ENCODE measurements at regions not wholly inside any gene's neighbourhood (a gene's known extent, or its start where the extent isn't known, plus 50 kb on each side); places are given as distances from the start of the nearest gene placed in this dataset.

DNA sequence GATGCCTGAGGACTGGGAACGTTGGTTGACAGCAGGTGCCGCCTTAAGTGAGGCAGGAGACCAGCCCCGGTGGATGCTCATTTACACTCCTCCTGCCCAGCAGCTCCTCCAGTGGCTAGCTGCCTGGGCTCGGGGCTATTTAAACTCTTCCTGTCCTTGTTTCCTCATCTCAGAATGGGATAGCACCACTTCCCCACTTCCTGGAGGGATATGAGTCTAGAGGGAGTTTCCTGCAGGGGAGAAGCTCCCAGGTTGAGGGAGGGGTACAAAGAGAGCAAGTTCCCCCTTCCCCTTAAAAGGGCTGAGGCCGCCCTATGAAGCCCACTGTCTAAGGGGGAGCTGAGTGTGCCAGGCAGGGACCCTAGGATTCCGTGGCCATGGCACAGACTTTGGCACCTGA is 311.2 kb downstream of the AACS start:
- no peak for TF ChIP-seq CTCF (conservative IDR thresholded peaks at IDR 0.05; ENCODE audit: low read length)
- no peak overlapping the region for H3K4me3 ChIP-seq (ENCODE audit: low read length)

GRCh38 chr12:125377093-125377492 is 311.9 kb downstream of the AACS start:
- no peak for TF ChIP-seq CTCF (conservative IDR thresholded peaks at IDR 0.05; ENCODE audit: low read length)
- DNase-seq (ENCODE audit: low read depth) = no peak
- no peak overlapping the region for H3K4me3 ChIP-seq (ENCODE audit: low read length)

More for the DNA sequence above, 311.2 kb downstream of the AACS start:
- no peak for DNase-seq (ENCODE audit: low read depth)

- DNase-seq (ENCODE audit: low read depth) = no peak
- H3K4me3 ChIP-seq (ENCODE audit: low read length) = no peak overlapping the region
- TF ChIP-seq CTCF (conservative IDR thresholded peaks at IDR 0.05; ENCODE audit: low read length) = no peak
Observed at GRCh38 chr12:125381373-125381772, 316.1 kb downstream of the AACS start.

DNA sequence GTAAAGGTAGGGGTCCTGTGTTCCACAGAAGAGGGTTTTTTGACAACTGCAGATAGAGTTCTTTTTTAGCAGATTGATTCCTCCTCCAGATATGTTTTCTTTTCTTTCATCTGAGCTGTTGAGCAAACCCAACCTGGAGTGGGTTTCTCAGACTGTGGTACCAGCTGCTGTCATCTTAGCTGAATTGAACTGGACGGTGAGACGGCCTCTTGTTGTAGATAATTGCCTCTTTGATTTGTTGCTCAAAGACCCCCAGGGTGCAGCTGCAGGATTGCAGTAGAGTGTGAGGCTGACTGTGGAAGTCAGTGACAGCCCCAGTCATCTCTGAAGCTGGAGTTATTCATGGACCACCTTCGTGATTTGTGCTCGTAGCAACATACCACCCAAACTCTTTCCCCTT is 317.7 kb downstream of the AACS start:
- no peak for DNase-seq (ENCODE audit: low read depth)
- no peak for TF ChIP-seq CTCF (conservative IDR thresholded peaks at IDR 0.05; ENCODE audit: low read length)
- H3K4me3 ChIP-seq (ENCODE audit: low read length) = no peak overlapping the region

GRCh38 chr12:125386652-125387051 is 321.4 kb downstream of the AACS start:
- DNase-seq (ENCODE audit: low read depth) = no peak
- H3K4me3 ChIP-seq (ENCODE audit: low read length) = no peak overlapping the region
- TF ChIP-seq CTCF (conservative IDR thresholded peaks at IDR 0.05; ENCODE audit: low read length) = no peak

GRCh38 chr12:125387206-125387605 is 322.0 kb downstream of the AACS start:
- H3K4me3 ChIP-seq (ENCODE audit: low read length) = no peak overlapping the region
- TF ChIP-seq CTCF (conservative IDR thresholded peaks at IDR 0.05; ENCODE audit: low read length) = no peak
- no peak for DNase-seq (ENCODE audit: low read depth)

GRCh38 chr12:125389061-125389697 is 323.9 kb downstream of the AACS start:
- no peak for DNase-seq (ENCODE audit: low read depth)
- no peak overlapping the region for H3K4me3 ChIP-seq (ENCODE audit: low read length)
- TF ChIP-seq CTCF (conservative IDR thresholded peaks at IDR 0.05; ENCODE audit: low read length) = no peak

Data from AG10803 (cell line).